GM21515 (cell line): ENCODE measurements at regions not wholly inside any gene's neighbourhood (a gene's known extent, or its start where the extent isn't known, plus 50 kb on each side); places are given as distances from the start of the nearest gene placed in this dataset.

Experiments
- ATAC-seq: cut with Tn5 transposase; IDR thresholded peaks from one replicate; pipeline ENCODE4 v1.9.1; 2021; ENCODE audit not compliant: unreplicated experiment

- no peak for ATAC-seq
These were observed 181.4 kb downstream of the GRB14 start for GRCh38 chr2:164439885-164440284.

DNA sequence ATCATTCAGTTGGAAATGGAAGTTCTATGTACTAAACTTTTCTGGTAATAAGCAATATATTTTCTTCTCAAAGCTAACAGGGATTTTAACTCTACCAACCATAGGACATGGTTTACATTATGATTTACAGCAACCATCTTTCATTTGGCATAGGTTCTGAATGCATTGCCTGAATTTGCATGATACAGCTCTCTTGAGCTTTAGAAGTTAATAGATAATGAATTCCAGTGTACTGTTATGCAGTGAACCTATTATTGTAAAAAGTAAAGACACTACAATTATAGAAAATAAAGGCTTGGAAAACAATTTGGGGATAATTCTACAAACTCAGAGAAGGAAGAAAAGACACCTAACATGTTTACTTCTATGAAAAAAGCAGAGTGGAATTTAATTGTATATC, 182.0 kb downstream of the GRB14 start:
- ATAC-seq: no peak

- no peak for ATAC-seq
These were observed 182.6 kb downstream of the GRB14 start for GRCh38 chr2:164438490-164439205.

DNA sequence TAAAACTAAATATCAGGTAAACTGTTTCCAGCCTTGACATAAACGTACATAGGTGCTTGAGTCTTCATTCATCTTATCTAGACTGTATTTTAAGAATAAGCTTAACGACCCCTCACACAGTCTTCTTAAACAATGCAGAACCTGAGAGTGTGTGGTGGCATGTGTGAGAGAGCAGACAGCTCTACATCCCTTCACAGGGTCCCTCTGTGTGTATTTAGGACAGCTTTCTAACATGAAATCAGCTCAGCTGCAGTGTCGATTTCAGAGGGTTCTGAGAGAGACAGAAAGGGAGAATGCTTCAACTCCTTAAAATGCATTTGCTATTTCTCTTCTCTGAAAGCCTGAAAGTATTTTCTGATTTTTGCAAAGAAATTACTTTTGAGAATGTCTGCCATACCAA, 185.2 kb downstream of the GRB14 start:
- no peak for ATAC-seq

GRCh38 chr2:164430166-164430783, 191.0 kb downstream of the GRB14 start:
- ATAC-seq: peak; percentile 79

DNA sequence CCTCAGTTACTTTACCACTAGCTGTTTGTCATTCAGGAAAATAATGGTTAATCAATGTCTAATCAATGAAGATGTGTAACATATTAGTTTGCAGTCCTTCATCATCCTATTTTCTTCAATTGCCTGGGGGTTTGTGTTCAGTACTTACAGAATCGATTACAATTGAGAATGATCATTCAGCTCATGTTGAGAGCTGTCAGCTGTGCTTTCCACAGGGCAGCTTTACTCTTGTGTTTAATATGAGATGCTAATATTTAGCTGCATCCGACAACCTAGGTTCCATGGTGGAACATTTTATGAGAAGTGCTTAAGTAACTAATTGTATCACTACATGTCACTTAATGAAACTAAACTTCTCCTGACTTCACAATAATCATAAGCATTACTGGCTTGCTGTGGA, 191.9 kb downstream of the GRB14 start:
- no peak for ATAC-seq

GRCh38 chr2:164427111-164427510, 194.2 kb downstream of the GRB14 start:
- no peak for ATAC-seq

- ATAC-seq: no peak
These were observed 200.5 kb downstream of the GRB14 start for GRCh38 chr2:164420787-164421186.

DNA sequence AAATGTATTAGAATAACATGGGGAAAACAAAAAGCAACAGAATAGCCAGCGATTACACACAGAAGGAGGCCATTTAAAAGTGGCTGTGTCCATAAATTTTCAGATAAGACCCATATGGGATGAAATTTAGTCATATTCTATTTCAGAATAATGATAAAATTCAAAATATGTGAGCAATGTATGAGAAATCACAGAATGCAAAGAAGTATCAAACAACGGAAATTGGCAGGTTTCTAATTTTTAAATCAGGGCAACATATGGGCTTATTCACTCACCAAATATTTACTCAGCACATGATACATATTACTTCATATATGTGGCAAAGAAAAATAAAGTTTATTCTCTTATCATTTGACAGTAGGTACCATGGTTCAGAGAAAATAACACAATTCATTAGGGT, 208.5 kb downstream of the GRB14 start:
- no peak for ATAC-seq

GRCh38 chr2:164389411-164389810, 231.9 kb downstream of the GRB14 start:
- no peak for ATAC-seq

DNA sequence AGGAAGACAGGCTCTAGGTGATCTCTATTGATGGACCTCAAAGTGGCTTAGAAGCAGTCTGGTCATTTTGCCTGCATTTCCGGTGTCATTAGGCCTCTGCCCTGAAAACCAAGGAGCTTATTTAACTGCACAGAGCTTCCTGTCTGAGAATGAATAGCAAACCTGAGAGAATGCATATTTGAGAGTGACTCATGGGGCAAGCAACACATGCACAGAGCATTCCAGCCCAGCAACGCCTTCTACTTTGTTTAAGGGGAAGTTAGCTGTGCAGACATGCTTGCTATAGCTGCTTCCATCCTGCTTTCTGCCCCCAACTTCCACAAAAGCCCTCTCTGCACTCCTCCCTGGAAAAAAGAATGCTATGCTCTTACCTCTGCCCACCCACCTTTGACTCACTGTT, 232.8 kb downstream of the GRB14 start:
- no peak for ATAC-seq

DNA sequence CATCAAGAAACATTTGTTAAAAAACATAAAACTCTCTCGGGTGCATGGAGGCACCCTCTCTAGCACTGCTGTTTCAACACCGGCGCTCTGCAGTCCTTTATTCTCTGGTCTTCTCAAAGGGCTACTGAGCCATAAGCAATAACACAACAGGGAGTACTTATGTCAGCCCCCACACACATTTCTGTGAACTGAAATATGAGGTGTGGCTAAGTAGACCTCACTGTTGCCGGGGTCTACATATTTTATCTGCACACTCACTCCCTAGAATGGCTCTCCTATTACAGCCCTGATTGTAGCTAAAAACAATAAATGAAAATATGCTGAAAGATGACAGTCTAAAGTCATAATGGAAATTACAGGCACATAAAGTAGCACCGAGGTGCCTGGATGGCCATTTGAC, 235.1 kb downstream of the GRB14 start:
- no peak for ATAC-seq

- ATAC-seq: no peak
These were observed 236.8 kb downstream of the GRB14 start for GRCh38 chr2:164384434-164384833.

- ATAC-seq: no peak
These were observed 249.4 kb downstream of the GRB14 start for GRCh38 chr2:164371916-164372315.

DNA sequence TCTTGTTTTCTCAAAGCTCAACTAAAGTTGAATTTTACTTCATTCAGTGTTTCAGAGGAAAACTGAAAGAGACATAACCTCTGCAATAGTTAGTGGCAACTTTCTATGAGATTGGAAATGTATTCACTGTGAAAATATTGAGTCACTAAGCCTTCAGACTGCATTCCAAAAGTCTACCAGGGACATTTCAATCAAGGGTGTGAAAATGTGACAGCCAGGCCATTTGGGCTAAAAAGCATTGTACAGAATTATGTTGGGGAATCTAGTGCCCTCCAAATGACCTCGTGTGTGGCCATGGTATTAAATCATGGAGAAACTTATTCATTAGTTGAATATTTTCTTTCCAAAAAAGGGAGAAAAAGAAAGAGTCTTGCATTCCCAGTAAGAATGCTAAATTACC, 251.9 kb downstream of the GRB14 start:
- ATAC-seq: no peak

DNA sequence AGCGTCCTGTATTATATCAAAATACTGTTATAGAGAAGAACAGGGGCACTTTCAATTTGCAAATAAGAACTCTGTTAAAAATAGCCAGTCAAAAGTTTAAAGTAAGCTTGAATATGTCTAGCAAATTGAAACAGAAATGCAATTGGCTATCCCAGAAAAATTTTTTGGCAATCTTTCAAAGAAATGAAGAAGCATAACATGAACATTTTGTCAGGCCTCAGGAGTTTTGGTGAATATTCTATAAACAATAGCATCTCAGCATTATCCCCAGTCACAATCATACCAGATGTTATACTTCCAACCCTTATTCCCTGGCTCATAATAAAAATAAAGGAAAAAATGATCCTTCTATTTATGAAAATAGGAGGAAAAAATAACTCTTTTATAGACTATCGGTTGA, 252.4 kb downstream of the GRB14 start:
- no peak for ATAC-seq

- no peak for ATAC-seq
These were observed 257.6 kb downstream of the GRB14 start for GRCh38 chr2:164363646-164364045.

- no peak for ATAC-seq
These were observed 269.7 kb downstream of the GRB14 start for GRCh38 chr2:164351536-164351935.

DNA sequence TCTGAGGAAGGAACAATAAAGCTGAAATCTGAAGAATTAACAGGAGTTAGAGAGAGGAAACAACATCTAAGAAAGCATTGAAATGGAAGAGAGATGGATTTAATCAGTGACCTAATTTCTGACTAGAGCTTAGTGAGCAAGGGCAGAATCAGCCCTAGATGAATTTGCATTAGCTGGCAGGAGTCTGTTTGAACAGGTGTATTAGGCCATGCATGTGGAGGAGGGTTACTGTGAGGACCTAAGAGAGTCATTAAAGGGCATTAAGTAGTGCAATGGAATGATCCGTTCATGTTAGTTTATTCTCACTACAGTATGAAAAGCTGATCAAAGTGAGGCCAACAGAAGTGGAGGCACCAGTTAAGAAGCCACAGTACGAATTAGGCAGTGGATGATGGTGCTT, 285.3 kb downstream of the GRB14 start:
- no peak for ATAC-seq

- no peak for ATAC-seq
These were observed 286.2 kb downstream of the GRB14 start for GRCh38 chr2:164335128-164335527.

GRCh38 chr2:164328310-164328709, 293.0 kb downstream of the GRB14 start:
- ATAC-seq: no peak

- no peak for ATAC-seq
These were observed 297.3 kb downstream of the GRB14 start for GRCh38 chr2:164323978-164324377.

DNA sequence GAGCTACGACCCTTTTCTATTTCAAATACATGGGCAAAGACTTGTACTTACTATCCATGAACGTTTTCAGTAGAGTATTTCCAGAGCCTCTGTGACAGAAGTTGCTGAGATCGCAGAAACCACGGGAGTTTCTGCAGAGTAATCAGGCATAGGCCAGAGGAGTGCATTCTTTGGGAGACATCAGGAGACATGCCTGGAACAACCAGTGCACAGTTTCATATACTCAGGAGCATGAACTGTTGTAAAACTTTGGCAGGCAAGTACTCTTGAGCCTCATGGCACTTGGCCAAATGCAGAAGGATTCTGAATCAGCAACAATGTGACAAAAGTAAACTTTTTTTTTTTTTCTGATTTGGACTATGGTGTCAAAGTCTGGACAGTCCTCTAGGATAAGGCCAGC, 307.1 kb downstream of the GRB14 start:
- ATAC-seq: no peak
